Chondrocyte (in vitro differentiated cells): ENCODE measurements at regions not wholly inside any gene's neighbourhood (a gene's known extent, or its start where the extent isn't known, plus 50 kb on each side); places are given as distances from the start of the nearest gene placed in this dataset.
A peak's percentile ranks its signal among the peaks of the same experiment; 100 is the strongest.

Experiments used
- DNase-seq: peaks from one replicate; pipeline ENCODE4 v3.0.0; 2021; ENCODE audit warnings: mixed read lengths, low spot score
- H3K27ac Mint-ChIP-seq: one replicate; pipeline ENCODE4 v1.8.0; 2021; ENCODE audit warnings: mild to moderate bottlenecking, moderate library complexity, mixed read lengths; ENCODE audit not compliant: unreplicated experiment
- H3K27me3 Mint-ChIP-seq: 2 replicates; pipeline ENCODE4 v1.8.0; 2021; ENCODE audit warnings: low read depth, mixed read lengths
- H3K36me3 Mint-ChIP-seq: 2 replicates; pipeline ENCODE4 v1.8.0; 2021; ENCODE audit warnings: low read depth, mixed read lengths
- H3K4me1 Mint-ChIP-seq: 2 replicates; pipeline ENCODE4 v1.8.0; 2021; ENCODE audit warnings: low read depth, mild to moderate bottlenecking, mixed read lengths
- H3K4me3 Mint-ChIP-seq: one replicate; pipeline ENCODE4 v1.8.0; 2021; ENCODE audit warnings: mild to moderate bottlenecking, moderate library complexity, mixed read lengths; ENCODE audit not compliant: unreplicated experiment
- H3K9me3 Mint-ChIP-seq: 2 replicates; pipeline ENCODE4 v1.8.0; 2021; ENCODE audit warnings: low read depth, mixed read lengths
- CTCF ChIP-seq: fragments of 200-600 bp; sonication (generic); IDR thresholded peaks from 2 replicates; pipeline ENCODE4 v1.5.0; 2021; ENCODE audit warnings: antibody characterized with exemption, mild to moderate bottlenecking, moderate library complexity

GRCh38 chr22:19591568-19591967 is 67.4 kb upstream of the CLDN5 start:
- no peak for TF ChIP-seq CTCF
- Mint-ChIP-seq H3K27ac (no peak overlapping the region), H3K4me3 (no peak overlapping the region), H3K36me3 (no peaks in the 10 kb centered on the region), H3K4me1 (no peaks in the 10 kb centered on the region), H3K27me3 (peaks cover 24% of the 10 kb centered on the region), H3K9me3 (no peaks in the 10 kb centered on the region)
- DNase-seq, result no peak

GRCh38 chr22:19592464-19592863 is 68.3 kb upstream of the CLDN5 start:
- no peak for TF ChIP-seq CTCF
- no peak overlapping the region for H3K4me3 Mint-ChIP-seq
- DNase-seq, result no peak
- peaks cover 5% of the 10 kb centered on the region for H3K4me1 Mint-ChIP-seq
- H3K9me3 Mint-ChIP-seq, result no peaks in the 10 kb centered on the region
- H3K27ac Mint-ChIP-seq, result no peak overlapping the region
- peaks cover 19% of the 10 kb centered on the region for H3K27me3 Mint-ChIP-seq
- H3K36me3 Mint-ChIP-seq, result no peaks in the 10 kb centered on the region

- H3K4me1 Mint-ChIP-seq, result peaks cover 5% of the 10 kb centered on the region
Observed at GRCh38 chr22:19593991-19594569, 69.9 kb upstream of the CLDN5 start.

GRCh38 chr22:19595532-19595931 is 71.3 kb upstream of the CLDN5 start:
- no peak overlapping the region for H3K4me3 Mint-ChIP-seq
- H3K36me3 Mint-ChIP-seq, result no peaks in the 10 kb centered on the region
- no peak for TF ChIP-seq CTCF
- no peaks in the 10 kb centered on the region for H3K9me3 Mint-ChIP-seq
- H3K4me1 Mint-ChIP-seq, result peaks cover 5% of the 10 kb centered on the region
- H3K27me3 Mint-ChIP-seq, result peaks cover 7% of the 10 kb centered on the region
- peak; percentile 9 for DNase-seq
- no peak overlapping the region for H3K27ac Mint-ChIP-seq

More at GRCh38 chr22:19593991-19594569, 69.9 kb upstream of the CLDN5 start:
- no peaks in the 10 kb centered on the region for H3K9me3 Mint-ChIP-seq
- no peak for TF ChIP-seq CTCF
- H3K36me3 Mint-ChIP-seq, result no peaks in the 10 kb centered on the region
- H3K27ac Mint-ChIP-seq, result no peak overlapping the region
- H3K4me3 Mint-ChIP-seq, result no peak overlapping the region
- no peak for DNase-seq
- peaks cover 15% of the 10 kb centered on the region for H3K27me3 Mint-ChIP-seq

GRCh38 chr22:19596680-19597398 is 72.6 kb upstream of the CLDN5 start:
- peaks cover 11% of the 10 kb centered on the region for H3K27me3 Mint-ChIP-seq

More at GRCh38 chr22:19596680-19597398, 72.6 kb upstream of the CLDN5 start:
- peak; percentile 81 for DNase-seq
- TF ChIP-seq CTCF, result no peak
- no peak overlapping the region for H3K27ac Mint-ChIP-seq
- H3K4me1 Mint-ChIP-seq, result peaks cover 5% of the 10 kb centered on the region
- no peaks in the 10 kb centered on the region for H3K36me3 Mint-ChIP-seq
- H3K4me3 Mint-ChIP-seq, result no peak overlapping the region
- no peaks in the 10 kb centered on the region for H3K9me3 Mint-ChIP-seq
